ENCODE measurements at regions not wholly inside any gene's neighbourhood (a gene's known extent, or its start where the extent isn't known, plus 50 kb on each side); places are given as distances from the start of the nearest gene placed in this dataset.
"Not testable (repeated sequence)": the region's sequence is repeated elsewhere in the genome, so short reads cannot be mapped to it uniquely, and the experiment has no call there.

GRCh38 chr2:65917986-65918385 lies 485.6 kb upstream of the SPRED2 start:
- no peak for DNase-seq (ENCODE audit: low spot score)

- DNase-seq (ENCODE audit: low spot score) = no peak
Observed at GRCh38 chr2:65916785-65917295, 484.4 kb upstream of the SPRED2 start.

- no peak for DNase-seq (ENCODE audit: low spot score)
Observed at GRCh38 chr2:65916177-65916576, 483.8 kb upstream of the SPRED2 start.

- DNase-seq (ENCODE audit: low spot score) = no peak
Observed at GRCh38 chr2:65915273-65915672, 482.9 kb upstream of the SPRED2 start.

- DNase-seq (ENCODE audit: low spot score) = no peak
Observed at GRCh38 chr2:65914244-65914786, 481.9 kb upstream of the SPRED2 start.

- DNase-seq (ENCODE audit: low spot score) = no peak
Observed at GRCh38 chr2:65913813-65914212, 481.4 kb upstream of the SPRED2 start.

GRCh38 chr2:65901756-65902155 lies 469.4 kb upstream of the SPRED2 start:
- no peak for DNase-seq (ENCODE audit: low spot score)

- no peak for DNase-seq (ENCODE audit: low spot score)
Observed at GRCh38 chr2:65896446-65896845, 464.0 kb upstream of the SPRED2 start.

- DNase-seq (ENCODE audit: low spot score) = not testable (repeated sequence)
Observed at GRCh38 chr2:65890131-65890530, 457.7 kb upstream of the SPRED2 start.

- no peak for DNase-seq (ENCODE audit: low spot score)
Observed at GRCh38 chr2:65885266-65885665, 452.9 kb upstream of the SPRED2 start.

- no peak for DNase-seq (ENCODE audit: low spot score)
Observed at GRCh38 chr2:65881592-65881991, 449.2 kb upstream of the SPRED2 start.

- no peak for DNase-seq (ENCODE audit: low spot score)
Observed at GRCh38 chr2:65880436-65880835, 448.0 kb upstream of the SPRED2 start.

- DNase-seq (ENCODE audit: low spot score) = no peak
Observed at GRCh38 chr2:65878011-65878340, 445.6 kb upstream of the SPRED2 start.

- no peak for DNase-seq (ENCODE audit: low spot score)
Observed at GRCh38 chr2:65877331-65878010, 445.1 kb upstream of the SPRED2 start.

- DNase-seq (ENCODE audit: low spot score) = no peak
Observed at GRCh38 chr2:65876114-65876513, 443.7 kb upstream of the SPRED2 start.

- DNase-seq (ENCODE audit: low spot score) = no peak
Observed at GRCh38 chr2:65870826-65871225, 438.4 kb upstream of the SPRED2 start.

- no peak for DNase-seq (ENCODE audit: low spot score)
Observed at GRCh38 chr2:65869296-65869695, 436.9 kb upstream of the SPRED2 start.

GRCh38 chr2:65868177-65868576 lies 435.8 kb upstream of the SPRED2 start:
- no peak for DNase-seq (ENCODE audit: low spot score)

GRCh38 chr2:65867446-65867845 lies 435.0 kb upstream of the SPRED2 start:
- no peak for DNase-seq (ENCODE audit: low spot score)

- no peak for DNase-seq (ENCODE audit: low spot score)
Observed at GRCh38 chr2:65866148-65866547, 433.7 kb upstream of the SPRED2 start.

GRCh38 chr2:65864619-65865018 lies 432.2 kb upstream of the SPRED2 start:
- DNase-seq (ENCODE audit: low spot score) = no peak

- no peak for DNase-seq (ENCODE audit: low spot score)
Observed at GRCh38 chr2:65863713-65864112, 431.3 kb upstream of the SPRED2 start.

- DNase-seq (ENCODE audit: low spot score) = no peak
Observed at GRCh38 chr2:65856928-65857327, 424.5 kb upstream of the SPRED2 start.
